Fibroblast of lung (primary cell): ENCODE measurements at regions not wholly inside any gene's neighbourhood (a gene's known extent, or its start where the extent isn't known, plus 50 kb on each side); places are given as distances from the start of the nearest gene placed in this dataset.

Source experiments
- EZH2 ChIP-seq: IDR thresholded peaks from 2 replicates; pipeline ENCODE4 v1.5.1; 2012; ENCODE audit warnings: low read length, control low read depth, mild to moderate bottlenecking; ENCODE audit errors: missing control alignments
- TF ChIP-seq, protein P1 (sequence below), 2 donors: IDR thresholded peaks in 1 of 2; conservative IDR thresholded peaks in 1 of 2; 1 replicate in 1 of 2; 2 replicates in 1 of 2; pipeline ENCODE4 v1.5.1; 2011 to 2012; ENCODE audit warnings: low read length in 2 of 2, control low read depth in 1 of 2, inconsistent platforms in 1 of 2, low read depth in 1 of 2, mild to moderate bottlenecking in 1 of 2

DNA sequence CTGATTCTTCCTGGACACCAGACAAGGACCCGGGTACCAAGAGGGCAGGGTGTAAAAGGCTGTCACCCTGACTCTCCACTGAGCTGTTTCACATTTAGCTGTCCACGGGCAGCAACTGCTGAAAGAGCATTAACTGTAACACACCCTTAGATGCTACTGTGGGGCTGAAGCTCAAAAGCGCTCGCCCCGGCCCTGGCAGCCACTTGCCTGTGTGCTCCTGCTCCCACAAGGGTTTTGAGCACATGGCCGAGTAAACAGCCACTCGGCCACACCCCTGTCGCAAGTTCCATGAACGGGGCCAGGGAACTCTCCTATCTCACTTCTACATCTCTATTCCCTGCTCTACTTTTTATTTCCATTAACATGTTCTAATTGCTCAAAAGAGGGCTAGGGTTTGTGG, 421.7 kb downstream of the TUSC7 start:
- no peak for TF ChIP-seq EZH2
- TF ChIP-seq, protein P1, sequence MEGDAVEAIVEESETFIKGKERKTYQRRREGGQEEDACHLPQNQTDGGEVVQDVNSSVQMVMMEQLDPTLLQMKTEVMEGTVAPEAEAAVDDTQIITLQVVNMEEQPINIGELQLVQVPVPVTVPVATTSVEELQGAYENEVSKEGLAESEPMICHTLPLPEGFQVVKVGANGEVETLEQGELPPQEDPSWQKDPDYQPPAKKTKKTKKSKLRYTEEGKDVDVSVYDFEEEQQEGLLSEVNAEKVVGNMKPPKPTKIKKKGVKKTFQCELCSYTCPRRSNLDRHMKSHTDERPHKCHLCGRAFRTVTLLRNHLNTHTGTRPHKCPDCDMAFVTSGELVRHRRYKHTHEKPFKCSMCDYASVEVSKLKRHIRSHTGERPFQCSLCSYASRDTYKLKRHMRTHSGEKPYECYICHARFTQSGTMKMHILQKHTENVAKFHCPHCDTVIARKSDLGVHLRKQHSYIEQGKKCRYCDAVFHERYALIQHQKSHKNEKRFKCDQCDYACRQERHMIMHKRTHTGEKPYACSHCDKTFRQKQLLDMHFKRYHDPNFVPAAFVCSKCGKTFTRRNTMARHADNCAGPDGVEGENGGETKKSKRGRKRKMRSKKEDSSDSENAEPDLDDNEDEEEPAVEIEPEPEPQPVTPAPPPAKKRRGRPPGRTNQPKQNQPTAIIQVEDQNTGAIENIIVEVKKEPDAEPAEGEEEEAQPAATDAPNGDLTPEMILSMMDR (conservative IDR thresholded peaks at IDR 0.05 in 1 of 2, IDR thresholded peaks at IDR 0.05 in 1 of 2; ENCODE audit: low read depth in 1 of 2, low read length in 2 of 2) = no peak
